NCI-H2227 treated with DMSO at 0.1 percent for 48 hours (cell line): ENCODE measurements at regions not wholly inside any gene's neighbourhood (a gene's known extent, or its start where the extent isn't known, plus 50 kb on each side); places are given as distances from the start of the nearest gene placed in this dataset.
"Not testable (repeated sequence)": the region's sequence is repeated elsewhere in the genome, so short reads cannot be mapped to it uniquely, and the experiment has no call there.

Experiments
- DNase-seq: peaks from one replicate; lab custom pipeline; 2025; lab: John Stamatoyannopoulos, UW

DNA sequence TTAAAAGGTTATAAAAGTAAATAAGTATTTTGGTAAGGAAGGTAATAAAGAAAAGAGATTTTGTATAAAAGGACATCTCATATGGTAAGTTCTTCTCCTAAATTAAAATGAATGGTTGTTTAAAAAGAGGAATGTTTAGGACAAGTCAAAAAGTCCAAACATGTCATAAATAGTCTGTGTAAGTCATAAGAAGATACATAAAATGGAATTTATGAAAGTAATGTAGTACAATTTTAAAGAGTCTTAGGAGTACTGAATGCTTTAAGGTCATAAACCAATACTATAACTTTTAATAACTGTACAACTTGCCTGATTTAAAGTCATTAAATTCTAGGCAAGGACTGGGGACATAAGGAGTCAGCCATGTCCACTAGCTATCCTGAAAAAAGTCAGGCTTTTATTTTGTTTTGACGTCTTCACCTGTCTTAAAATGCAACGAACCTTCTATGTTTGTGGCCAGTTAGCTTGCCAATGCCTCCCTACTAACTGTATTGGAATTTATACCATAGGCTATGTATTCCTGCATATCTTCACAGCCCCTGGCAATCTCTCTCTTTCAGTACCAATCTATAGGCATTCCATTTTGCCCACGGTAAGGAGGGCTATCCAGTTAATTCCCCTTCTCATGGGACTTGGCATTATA, 312.3 kb upstream of the LRRTM4 start:
- no peak for DNase-seq

DNA sequence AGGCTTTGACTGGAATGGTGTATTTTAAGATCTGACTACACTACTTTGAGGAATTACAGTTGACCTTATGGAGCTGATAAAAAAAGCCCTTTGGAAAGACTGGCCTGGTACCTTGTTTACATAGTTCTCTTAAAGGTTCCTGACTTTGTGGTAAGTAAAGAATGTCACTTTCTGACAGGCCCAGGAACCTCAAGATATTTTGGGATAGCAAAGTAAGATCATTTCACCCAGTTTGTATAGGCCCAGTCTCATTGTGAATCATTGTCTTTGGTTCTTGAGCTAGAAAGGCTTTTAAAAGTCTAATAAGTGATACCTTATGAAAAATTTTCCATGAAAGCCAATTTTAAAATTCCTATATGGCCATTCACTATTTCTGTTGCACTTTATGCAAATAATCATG, 316.3 kb upstream of the LRRTM4 start:
- no peak for DNase-seq

DNA sequence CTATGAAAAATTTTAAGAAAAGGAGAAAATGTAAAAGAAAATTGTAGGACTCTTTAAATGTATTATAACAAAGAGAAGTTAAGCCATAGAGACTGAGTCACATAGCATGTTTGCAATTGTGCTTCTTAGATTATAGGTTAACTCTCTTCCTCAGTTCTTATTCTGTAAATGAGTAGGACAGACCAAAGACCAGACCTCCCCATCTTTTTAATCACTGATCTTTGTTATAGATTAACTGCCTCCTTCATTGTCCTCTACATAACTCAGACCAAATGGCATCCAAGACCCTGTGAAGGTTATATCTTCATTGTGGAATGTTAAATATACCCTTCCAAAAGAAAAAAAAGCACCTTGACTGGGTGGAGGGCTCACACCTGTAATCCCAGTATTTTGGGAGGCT, 316.9 kb upstream of the LRRTM4 start:
- no peak for DNase-seq

DNA sequence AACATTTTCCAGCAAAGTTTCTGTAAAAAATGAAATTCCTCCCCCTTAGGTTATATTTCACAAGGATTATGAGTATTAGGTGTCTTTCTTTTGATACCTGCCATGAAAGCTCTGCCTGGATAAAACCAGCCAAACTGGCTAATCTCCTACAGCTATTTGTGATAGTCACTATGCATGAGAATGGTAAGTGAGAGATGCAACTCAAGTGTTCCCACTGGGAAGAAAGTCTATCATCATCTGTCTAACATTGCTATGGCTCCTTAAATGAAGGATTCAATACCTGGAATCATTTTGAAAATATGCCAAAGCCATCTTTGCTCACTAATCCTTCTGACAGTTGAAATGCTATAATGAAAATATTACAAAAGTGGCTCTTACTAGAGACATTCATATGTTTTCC, 339.9 kb upstream of the LRRTM4 start:
- DNase-seq, result no peak

DNA sequence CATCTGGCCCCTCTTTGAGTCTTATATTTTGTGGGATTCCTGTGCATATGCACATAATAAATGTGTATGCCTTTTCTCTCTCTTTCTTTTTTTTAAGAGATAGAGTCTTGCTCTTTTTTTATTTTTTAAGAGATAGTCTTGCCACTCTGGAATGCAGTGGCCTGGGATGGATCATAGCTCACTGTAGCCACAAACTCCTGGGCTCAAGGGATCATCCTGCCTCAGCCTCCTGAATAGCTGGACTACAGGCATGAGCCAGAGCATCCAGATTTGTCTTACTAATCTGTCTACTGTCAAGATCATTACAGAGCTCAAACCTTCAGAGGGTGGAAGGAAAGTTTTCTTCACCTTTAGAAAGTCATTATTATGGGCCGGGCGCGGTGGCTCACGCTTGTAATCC, 342.2 kb upstream of the LRRTM4 start:
- no peak for DNase-seq

DNA sequence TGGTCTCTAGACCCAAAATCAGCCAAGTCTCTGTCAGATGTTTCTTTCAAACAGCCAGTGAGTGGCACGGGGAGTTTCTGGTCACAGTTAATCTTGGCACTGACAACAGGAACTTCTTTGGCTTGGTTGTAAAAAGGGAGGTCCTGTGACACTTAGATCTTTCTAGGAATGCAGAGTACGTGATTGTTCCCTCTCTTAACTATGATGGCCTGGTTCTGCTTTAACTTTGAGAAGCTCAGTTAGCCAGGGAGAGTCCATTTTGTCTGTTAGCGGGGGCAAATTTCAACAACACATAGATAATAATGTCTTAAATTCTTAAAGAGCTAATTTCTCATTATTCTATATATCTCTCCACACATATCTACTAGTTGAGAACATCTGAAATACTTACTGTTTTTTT, 344.5 kb upstream of the LRRTM4 start:
- no peak for DNase-seq

DNA sequence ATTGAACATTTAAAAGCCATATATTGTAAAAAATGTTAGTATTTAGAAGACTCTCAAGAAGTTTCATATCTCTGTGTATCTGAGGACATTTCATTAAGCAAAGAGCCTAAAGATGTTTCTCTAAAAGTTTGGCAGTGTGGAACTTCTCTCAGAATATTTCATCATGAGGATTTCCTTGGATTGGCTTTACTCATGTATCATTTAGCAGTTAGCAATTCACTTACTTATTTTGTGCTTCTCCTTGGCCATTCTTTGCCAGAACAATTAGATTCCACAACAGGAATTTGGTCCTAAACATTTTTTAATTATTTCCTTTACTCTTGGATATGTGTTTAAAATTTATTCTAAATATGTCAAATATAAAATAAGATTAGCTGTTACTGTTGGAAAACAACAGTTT, 345.0 kb upstream of the LRRTM4 start:
- DNase-seq, result no peak

DNA sequence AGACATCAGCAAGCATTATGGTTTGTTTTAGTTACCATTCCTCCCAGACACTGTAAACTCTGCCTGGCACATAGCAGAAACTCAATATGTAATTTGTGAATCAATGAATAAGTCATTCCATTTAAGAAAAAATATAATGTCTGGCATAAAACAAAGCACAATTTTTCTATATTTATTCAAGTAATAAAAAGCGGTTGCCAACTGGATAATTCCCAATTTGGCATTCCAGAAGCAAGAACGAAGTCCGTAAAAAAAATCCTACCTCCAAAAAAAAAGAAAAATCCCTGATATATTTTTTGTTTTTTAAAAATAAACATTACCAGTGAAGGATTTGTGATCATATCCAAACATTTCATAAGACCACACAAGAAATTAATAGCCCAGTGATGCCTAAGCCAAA, 351.3 kb upstream of the LRRTM4 start:
- DNase-seq, result no peak

DNA sequence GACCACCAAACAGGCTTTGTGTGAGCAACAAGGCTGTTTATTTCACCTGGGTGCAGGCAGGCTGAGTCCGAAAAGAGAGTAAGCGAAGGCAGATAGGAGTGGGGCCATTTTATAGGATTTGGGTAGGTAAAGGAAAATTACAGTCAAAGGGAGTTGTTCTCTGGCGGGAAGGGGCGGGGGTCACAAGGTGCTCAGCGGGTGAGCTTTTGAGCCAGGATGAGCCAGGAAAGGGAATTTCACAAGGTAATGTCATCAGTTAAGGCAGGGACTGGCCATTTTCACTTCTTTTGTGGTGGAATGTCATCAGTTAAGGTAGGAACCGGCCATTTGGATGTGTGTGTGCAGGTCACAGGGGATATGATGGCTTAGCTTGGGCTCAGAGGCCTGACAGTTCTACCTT, 378.0 kb upstream of the LRRTM4 start:
- DNase-seq, result not testable (repeated sequence)

DNA sequence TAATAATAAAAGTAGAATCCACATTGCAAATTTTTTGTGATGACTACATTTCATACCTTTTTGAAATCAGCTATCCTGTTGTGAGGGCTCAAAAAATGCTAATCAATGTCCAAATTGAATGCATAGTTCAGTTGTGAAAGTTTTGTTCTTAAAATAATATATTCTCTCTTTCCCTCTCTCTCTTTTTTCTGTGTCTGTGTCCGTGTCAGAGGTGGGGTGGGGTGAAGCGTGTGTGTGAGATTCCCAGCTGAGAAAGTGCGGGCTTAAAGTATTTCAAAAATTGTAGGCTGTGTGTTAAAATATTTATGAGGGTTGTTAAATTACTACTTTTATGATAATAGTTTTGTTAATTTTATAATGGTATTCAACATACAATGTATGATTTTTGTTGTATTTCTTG, 388.0 kb upstream of the LRRTM4 start:
- DNase-seq, result no peak

DNA sequence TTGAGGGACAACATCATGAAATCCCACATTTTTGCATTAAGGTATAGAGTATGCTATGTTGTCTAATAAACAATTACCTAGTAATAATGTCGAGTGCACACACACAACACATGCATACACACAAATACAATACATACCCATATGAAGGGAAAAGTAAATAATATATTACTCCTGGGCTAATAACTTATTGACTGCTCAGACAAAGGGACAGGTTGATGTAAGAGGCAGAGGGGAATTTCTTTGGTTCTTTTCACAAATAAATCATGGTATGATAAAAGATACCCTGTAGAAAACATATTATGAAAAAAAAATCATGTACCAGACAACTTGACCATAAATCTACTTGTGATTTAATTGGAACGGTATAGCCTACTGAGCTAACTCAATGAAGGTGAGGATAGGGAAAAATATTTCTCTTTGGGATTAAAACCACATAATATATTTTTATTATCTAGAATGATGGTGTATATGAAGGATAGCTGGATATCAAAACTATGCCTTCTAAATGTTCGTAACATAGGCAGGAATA, 398.7 kb upstream of the LRRTM4 start:
- no peak for DNase-seq

DNA sequence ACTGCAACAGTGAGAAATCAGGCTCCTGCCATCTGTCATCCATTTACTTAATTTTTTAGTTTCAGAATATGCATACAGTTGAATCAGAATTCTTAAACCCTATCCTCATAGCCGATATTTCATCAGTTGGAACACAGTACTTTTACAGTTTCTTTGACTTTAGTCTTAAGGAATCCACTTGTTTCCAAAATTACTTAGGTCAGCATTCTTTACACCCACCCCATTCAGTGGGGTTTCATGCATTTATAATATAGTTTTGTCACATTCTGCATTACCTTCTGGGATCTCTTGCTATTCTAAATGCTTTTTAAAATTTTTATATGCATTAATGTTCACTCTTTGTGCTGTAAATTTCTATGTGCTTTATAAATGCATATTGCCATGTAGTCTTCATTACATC, 400.4 kb upstream of the LRRTM4 start:
- DNase-seq, result no peak

DNA sequence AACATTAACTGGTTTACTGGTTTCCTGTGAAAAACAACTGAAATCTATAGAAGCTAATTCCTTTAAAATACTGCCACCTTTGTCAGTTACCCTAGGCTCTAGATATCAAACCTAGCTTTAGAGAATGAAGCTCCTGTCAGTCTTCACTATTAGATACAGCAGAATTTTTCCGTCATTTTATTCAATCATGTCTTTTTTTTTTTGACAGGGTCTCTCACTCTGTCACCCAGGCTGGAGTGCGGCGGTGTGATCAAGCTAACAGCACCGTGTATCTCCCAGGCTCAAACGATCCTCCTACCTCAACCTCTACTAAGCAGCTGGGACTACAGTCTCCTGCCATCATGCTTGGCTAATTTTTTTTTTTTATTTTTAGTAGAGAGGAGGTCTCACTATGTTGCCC, 415.2 kb upstream of the LRRTM4 start:
- DNase-seq, result no peak

DNA sequence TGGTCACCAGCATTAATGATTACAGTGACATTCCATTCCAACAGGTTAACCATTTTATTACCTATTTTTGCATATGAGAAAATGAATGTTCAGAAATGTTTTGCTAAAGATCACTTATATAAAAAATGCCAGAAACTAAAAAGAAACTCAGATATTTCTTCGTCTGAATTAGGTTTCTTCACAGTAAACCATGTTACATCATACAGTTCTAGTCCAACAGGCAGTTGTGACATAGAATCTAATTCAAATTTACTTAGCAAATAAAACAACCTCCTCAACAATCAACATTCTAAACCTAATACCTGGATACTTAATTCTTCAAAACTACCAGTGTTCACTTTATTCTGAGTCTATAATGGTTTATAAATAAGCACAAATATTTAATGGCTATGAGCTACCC, 416.3 kb upstream of the LRRTM4 start:
- no peak for DNase-seq

DNA sequence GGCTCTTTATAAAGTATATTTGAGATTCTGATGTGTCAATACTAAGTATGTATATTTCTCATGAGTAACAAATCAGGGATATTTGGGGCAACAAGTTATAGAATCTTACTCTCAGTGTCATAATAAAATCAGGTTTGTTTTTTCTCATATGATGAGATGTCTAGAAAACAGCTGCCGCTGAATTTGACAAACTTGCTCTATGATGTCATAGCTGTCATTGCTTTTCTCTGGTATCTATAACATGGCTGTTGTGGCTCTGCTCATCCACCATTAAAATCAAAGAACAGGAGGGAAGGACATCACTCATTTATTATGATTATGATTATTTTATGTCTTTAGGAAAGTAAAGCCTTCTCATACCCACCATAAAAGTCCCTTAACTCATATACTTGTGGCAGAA, 417.2 kb upstream of the LRRTM4 start:
- no peak for DNase-seq

DNA sequence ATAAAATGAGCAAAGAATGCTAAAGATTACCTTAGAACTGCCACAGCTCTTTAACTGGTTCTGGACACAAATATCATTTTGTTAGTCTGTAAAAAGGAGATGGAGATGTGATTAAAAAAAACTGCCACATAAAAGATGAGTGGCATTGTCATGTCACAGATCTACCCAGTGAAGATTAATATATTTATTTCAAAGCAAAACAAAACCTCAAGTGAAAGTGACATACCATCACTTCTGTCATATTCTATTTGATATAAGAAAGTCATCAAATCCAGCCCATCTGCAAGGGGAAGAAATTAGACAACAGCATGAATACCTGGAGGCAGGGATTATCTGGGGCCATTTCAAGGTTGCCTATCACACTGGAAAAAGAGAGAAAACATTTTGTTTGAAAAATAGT, 417.6 kb upstream of the LRRTM4 start:
- DNase-seq, result no peak

DNA sequence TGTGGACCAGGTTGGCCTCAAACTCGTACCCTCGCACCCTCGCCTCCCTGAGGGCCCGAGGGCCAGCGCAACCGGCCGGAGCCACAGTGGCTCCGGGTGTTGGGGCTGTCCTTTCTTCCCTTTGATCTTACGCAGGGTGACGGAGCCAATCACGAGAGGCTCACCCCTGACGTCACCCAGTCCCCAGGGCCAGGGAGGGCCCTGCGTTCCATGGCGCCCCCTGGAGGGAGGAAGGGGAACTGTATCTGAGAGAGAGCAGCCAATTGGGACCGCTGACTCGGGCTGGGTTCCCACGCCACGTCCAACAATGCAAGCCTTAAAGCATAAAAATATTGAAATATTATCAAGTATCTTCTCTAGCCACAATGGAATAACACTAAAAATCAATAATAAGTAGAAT, 432.8 kb upstream of the LRRTM4 start:
- DNase-seq, result no peak

DNA sequence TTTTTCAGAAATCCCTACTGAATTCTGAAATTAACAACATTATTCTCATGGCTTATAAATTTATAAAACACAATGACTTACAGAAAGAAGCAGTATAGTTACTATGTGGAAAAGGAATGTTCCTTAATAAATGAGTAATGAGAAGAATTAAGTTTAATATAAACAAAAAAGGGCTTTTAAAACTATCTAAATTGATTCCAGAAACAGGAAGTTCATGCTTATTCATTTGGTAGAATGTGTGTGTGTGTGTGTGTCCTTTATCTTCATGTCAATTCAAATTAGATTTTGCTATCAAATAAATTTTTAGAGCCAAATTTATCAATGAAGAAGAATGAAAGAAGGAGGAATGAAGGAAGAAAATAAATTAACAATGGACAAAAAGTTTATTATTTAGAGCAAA, 440.8 kb upstream of the LRRTM4 start:
- DNase-seq, result no peak

DNA sequence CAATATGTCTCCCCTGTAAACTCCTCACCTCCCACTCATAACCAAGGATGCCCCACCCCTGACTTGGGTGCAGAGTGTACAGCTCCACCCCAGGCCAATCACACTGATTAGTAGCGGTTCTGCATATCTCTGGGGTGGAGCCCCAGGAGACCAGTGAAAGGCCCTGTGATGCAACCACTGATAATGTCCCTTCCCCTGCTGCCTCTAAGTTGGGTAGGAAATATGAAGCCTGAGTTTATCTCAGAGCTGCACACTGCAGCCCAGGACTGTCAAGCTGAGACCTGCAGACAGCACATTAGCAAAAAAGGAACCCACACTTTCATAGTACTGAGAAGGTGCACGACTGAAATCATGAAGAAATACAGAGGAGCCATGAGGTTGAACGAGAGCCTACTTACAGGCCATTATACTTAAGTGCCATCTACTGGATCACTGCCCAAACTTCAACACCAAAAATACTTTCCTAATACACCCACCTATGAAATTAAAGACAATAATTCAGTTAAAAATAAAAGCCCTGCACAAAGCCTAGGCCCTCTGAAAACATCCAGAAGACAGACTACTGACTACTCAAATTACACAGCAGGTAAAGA, 455.4 kb upstream of the LRRTM4 start:
- DNase-seq, result no peak

DNA sequence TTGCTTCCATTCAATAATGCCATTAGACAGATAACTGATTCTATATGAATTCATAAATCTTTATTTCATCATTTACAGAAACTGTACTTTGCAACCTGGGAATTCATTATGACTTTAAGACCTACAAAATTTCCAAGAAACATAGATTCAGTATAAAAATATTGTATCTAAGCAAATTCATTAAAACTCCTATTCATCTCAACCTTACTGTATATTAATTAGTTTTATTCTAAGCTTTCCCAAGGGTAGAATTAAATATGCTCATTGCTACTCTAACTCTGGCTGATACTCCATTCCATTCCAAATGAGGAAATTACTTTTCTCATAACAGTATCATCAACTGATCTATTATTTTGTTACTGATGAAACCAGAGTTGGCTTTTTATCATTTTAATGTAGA, 473.0 kb upstream of the LRRTM4 start:
- no peak for DNase-seq

DNA sequence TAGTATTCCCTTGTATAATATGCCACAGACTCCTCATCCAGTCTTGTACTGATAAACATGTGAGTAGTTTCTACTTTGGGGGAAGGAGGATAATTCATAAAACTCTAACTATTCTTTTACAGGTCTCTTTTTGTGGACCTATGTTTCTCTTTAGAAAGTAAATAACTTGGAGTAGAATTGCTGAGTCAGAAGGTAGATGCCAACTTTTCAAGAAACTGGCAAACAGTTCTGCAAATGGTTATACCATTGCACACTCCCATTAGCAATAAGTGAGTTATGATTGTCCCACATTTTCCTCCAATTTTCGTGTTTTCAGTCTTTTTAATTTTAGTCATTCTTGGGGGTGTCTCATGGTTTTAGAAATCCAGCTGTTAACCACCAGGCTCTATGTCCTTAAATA, 477.2 kb upstream of the LRRTM4 start:
- DNase-seq, result no peak

DNA sequence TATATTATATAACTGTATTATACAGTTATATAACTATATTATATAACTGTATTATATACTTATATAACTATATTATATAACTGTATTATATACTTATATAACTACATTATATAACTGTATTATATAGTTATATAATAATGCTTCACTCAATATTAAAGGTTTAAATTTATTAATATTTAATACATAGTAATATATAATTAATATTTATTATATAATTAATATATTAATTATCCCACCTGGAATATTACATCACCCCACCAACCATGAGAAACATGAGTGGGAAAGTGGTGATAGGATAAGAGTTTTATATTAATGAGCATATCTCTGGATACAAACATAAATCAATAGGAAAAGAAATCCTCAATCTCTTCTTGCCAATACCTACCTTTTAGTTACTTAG, 487.1 kb upstream of the LRRTM4 start:
- DNase-seq, result no peak

DNA sequence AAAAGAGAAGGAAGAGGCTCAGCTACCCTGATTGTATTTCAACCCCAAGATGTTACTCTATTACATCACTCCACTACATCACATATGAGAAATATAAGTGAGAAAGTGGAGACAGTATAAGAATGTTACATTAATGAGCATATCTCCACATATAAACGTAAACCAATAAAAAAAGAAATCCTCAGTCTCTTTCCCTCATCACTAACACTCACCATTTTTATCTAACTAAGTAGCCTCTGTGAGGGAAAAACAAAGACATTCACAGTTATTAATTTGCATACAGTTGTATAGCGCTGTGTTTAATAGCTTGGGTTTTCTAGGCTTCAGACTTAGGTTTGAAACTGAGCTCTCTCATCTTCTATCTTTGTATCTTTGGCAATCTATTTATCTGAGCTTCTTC, 489.1 kb upstream of the LRRTM4 start:
- no peak for DNase-seq

DNA sequence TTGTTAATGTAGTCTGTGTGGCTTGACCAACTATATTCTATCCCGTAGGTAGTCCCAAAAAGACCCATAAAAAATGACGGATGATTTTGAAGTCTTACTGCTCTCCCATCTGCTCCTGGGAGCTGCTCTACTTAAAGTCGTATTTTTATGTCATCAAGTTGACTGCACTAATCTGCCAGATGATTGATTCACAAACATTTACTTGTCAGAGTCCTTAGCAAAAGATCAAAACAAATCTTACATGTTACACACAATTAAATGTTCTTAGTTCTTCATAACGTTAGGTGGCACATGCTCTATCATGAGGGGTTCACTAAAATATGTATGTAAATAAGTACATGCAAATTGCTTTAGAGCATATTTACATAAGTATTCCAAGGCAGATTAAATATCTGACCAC, 498.3 kb upstream of the LRRTM4 start:
- no peak for DNase-seq
